ENCODE measurements at regions not wholly inside any gene's neighbourhood (a gene's known extent, or its start where the extent isn't known, plus 50 kb on each side); places are given as distances from the start of the nearest gene placed in this dataset.

DNA sequence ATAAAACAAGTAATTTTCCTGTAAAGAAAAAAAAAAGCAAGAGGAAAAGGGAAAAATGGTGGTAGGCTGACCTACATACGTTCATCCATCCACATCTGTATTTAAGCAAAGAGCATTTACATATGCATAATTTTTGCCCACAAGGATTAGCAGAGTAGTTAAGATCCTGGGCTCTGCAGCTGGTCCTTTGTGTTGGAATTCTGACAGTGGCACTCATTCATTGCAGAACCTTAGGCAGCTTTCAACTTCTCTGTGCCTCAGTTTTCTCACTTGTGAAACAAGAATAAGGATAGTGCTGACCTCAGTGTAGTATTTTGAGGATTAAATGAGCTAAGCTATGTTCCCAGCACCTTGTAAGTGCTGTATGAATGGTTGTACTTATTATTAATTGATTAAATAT lies 211.3 kb downstream of the ARL4C start:
- no peaks in the 10 kb centered on the region for H3K79me2 ChIP-seq (ENCODE audit: control insufficient read depth, insufficient read depth, low read length, unreplicated experiment)
- no peak overlapping the region for H3K27ac ChIP-seq (ENCODE audit: low read depth, low read length)
- no peak overlapping the region for H3K4me3 ChIP-seq (ENCODE audit: low read depth, low read length)
- no peaks in the 10 kb centered on the region for H3K36me3 ChIP-seq (ENCODE audit: insufficient read depth, low read length)
- H3K27me3 ChIP-seq (ENCODE audit: insufficient read depth, low read length) = peaks cover 10% of the 10 kb centered on the region; the same call in 1 of the 2 replicates
- no peaks in the 10 kb centered on the region for H3K4me1 ChIP-seq (ENCODE audit: control insufficient read depth, insufficient read depth, low read length, unreplicated experiment)
- no peak overlapping the region for H2AFZ ChIP-seq (ENCODE audit: low read length, unreplicated experiment)

DNA sequence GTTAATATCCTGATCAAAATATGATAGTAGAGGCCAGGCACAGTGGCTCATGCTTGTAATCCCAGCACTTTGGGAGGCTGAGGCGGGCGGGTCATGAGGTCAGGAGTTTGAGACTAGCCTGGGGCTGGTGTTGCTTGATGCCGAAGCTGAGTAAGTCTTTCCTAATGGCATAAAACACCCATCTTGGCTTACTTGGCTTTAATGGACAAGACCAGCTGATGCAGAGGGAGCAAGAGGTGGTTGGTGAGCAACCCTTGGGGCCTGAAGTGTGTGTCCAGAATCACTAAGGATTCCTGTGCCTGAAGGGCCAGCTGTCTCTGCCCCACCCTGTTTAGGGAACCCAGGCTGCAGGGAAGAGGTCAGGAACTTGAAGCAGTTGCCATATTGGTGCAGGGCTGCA lies 217.2 kb downstream of the ARL4C start:
- H3K4me1 ChIP-seq (ENCODE audit: control insufficient read depth, insufficient read depth, low read length, unreplicated experiment) = no peaks in the 10 kb centered on the region
- no peak overlapping the region for H3K27ac ChIP-seq (ENCODE audit: low read depth, low read length)
- no peak overlapping the region for H3K4me3 ChIP-seq (ENCODE audit: low read depth, low read length)
- no peaks in the 10 kb centered on the region for H3K36me3 ChIP-seq (ENCODE audit: insufficient read depth, low read length)
- no peak overlapping the region for H2AFZ ChIP-seq (ENCODE audit: low read length, unreplicated experiment)
- peaks cover 13% of the 10 kb centered on the region; the same call in 1 of the 2 replicates for H3K27me3 ChIP-seq (ENCODE audit: insufficient read depth, low read length)
- H3K79me2 ChIP-seq (ENCODE audit: control insufficient read depth, insufficient read depth, low read length, unreplicated experiment) = no peaks in the 10 kb centered on the region

DNA sequence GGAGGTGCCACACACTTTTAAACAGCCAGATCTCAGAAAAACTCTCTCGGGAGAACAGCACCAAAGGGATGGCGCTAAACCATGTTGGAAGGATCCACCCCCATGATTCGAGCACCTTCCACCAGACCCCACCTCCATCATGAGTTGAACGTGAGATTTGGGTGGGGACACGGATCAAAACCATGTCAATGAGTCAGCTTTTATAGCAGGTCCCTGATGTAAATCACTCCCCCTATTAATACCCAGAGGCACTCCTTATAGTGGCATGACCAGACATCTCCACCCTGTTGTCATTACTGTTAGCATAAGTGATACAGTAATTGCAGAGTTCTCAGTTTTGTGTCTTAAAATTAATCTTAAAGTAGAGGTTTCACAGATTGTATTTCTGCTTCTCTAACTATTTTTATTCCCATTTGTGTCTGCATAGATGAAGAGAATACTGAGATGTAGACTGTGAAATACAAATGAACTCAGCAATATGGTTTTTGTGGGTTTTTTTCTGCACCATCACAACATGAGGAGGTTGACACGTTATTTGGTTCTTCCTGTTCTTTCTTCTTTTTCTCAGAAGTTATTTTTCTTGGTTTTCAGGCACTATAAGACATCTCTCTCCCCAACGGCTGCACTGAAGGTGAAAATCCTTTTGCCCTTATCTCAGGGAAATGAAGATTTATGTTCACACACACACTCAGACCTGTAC lies 218.2 kb downstream of the ARL4C start:
- no peak overlapping the region for H3K4me3 ChIP-seq (ENCODE audit: low read depth, low read length)
- H2AFZ ChIP-seq (ENCODE audit: low read length, unreplicated experiment) = no peak overlapping the region
- H3K79me2 ChIP-seq (ENCODE audit: control insufficient read depth, insufficient read depth, low read length, unreplicated experiment) = no peaks in the 10 kb centered on the region
- no peaks in the 10 kb centered on the region for H3K36me3 ChIP-seq (ENCODE audit: insufficient read depth, low read length)
- H3K27ac ChIP-seq (ENCODE audit: low read depth, low read length) = no peak overlapping the region
- peaks cover 13% of the 10 kb centered on the region; the same call in 1 of the 2 replicates for H3K27me3 ChIP-seq (ENCODE audit: insufficient read depth, low read length)
- no peaks in the 10 kb centered on the region for H3K4me1 ChIP-seq (ENCODE audit: control insufficient read depth, insufficient read depth, low read length, unreplicated experiment)

DNA sequence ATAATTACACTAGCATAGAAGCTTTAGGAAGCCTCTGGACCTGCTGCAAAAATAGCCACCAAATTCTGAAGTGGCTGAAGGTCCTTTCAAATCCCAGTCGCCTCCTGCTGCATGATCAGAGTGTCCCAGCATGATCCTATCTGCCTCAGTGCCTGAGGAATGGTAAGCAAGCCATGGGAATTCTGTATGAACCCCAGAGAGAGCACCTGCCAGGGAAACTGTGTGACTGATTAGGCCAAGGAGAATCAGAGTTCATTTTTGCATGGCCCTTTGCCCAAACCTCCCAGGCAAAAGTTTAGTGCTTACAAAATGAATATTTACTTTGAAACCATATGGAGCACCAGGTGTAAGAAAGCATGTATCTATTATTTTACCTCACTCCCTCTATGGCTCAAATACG lies 221.4 kb downstream of the ARL4C start:
- H3K27me3 ChIP-seq (ENCODE audit: insufficient read depth, low read length) = peaks cover 3% of the 10 kb centered on the region; the same call in 1 of the 2 replicates
- no peak overlapping the region for H3K4me3 ChIP-seq (ENCODE audit: low read depth, low read length)
- no peak overlapping the region for H2AFZ ChIP-seq (ENCODE audit: low read length, unreplicated experiment)
- H3K27ac ChIP-seq (ENCODE audit: low read depth, low read length) = no peak overlapping the region
- no peaks in the 10 kb centered on the region for H3K4me1 ChIP-seq (ENCODE audit: control insufficient read depth, insufficient read depth, low read length, unreplicated experiment)
- H3K79me2 ChIP-seq (ENCODE audit: control insufficient read depth, insufficient read depth, low read length, unreplicated experiment) = no peaks in the 10 kb centered on the region
- no peaks in the 10 kb centered on the region for H3K36me3 ChIP-seq (ENCODE audit: insufficient read depth, low read length)

DNA sequence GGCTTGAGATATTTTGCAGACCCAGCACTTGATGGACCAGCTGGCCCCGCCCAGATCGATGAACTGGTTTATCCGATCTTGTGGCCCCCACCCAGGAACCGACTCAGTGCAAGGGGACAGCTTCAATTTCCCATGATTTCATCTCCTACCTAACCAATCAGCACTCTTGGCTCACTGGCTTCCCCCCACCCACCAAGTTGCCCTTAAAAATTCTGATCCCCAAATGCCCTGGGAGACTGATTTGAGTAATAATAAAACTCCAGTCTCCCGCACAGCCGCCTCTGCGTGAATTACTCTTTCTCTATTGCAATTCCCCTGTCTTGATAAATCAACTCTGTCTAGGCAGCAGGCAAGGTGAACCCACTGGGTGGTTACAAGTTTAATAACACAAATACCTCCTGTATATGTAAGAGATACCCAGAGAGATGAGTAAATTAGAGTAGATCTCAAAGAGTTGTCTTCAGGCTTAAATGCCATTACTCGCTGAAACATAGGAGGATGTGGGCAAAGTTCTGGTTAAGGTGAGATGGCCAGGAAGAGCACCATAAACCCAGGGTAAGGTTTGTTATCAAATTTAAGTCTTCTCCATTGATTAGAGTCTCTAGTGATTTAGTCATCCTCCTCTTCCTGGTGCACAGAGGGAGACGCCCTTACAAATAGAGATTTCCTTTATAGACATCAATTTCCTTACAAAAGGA lies 222.8 kb downstream of the ARL4C start:
- Histone ChIP-seq H3K27me3 (ENCODE audit: insufficient read depth, low read length) (no peaks in the 10 kb centered on the region), H3K36me3 (ENCODE audit: insufficient read depth, low read length) (no peaks in the 10 kb centered on the region), H3K79me2 (ENCODE audit: control insufficient read depth, insufficient read depth, low read length, unreplicated experiment) (no peaks in the 10 kb centered on the region), H3K4me1 (ENCODE audit: control insufficient read depth, insufficient read depth, low read length, unreplicated experiment) (peaks cover 7% of the 10 kb centered on the region), H3K27ac (ENCODE audit: low read depth, low read length) (no peak overlapping the region), H3K4me3 (ENCODE audit: low read depth, low read length) (no peak overlapping the region), H2AFZ (ENCODE audit: low read length, unreplicated experiment) (no peak overlapping the region)

DNA sequence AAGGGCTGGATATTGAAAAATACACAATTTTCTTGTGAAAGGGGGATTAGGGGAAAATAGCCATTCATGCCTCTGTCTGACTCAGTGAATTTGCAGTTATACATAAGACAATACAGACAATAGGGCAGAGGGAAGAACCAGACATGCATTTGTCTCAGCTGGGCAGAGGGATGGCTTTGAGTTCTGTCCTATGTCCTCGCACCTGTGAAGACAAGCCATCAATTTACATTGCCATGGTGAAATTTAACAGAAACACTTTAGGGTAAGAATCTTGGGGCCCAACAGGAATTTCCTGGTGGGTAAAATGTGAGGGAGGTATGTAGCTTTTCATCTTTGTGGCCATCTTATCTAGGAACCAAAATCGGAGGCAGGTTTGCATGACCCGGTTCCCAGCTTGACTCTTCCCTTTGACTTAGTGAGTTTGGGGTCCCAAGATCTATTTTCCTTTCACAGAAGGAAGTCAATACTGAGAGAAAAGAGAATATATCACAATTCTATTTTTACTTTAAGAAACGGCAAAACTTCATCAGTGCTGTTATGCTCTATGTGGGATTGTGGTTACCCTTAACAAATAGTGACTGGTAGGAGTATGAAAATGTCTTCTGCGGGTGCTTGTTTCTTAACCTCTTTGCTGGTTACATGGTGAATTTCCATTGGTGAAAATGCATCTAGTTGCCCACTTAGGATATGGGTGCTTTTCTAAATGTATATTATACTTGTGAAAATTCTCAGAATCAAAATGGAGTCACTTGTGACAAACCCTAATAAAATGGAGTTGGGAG lies 221.8 kb downstream of the SPP2 start:
- H3K4me1 ChIP-seq (ENCODE audit: control insufficient read depth, insufficient read depth, low read length, unreplicated experiment) = peaks cover 7% of the 10 kb centered on the region
- no peak overlapping the region for H2AFZ ChIP-seq (ENCODE audit: low read length, unreplicated experiment)
- H3K27me3 ChIP-seq (ENCODE audit: insufficient read depth, low read length) = no peaks in the 10 kb centered on the region
- no peak overlapping the region for H3K27ac ChIP-seq (ENCODE audit: low read depth, low read length)
- H3K4me3 ChIP-seq (ENCODE audit: low read depth, low read length) = no peak overlapping the region
- H3K79me2 ChIP-seq (ENCODE audit: control insufficient read depth, insufficient read depth, low read length, unreplicated experiment) = no peaks in the 10 kb centered on the region
- H3K36me3 ChIP-seq (ENCODE audit: insufficient read depth, low read length) = no peaks in the 10 kb centered on the region

DNA sequence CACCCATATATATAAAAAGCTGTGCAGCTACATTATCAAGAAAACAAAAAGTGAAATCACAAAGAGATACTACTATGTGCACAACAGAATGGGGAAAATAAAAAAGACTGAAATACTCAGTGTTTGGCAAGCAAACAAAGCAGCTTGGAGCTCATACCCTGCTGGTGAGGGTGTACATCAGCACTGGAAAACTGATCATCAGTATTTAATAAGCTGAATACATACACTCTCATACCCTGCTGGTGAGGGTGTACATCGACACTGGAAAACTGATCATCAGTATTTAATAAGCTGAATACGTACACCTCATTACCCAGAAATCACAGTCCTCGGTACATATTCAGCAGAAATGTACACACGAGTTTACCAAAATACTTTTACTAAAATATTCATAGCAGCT lies 220.8 kb downstream of the SPP2 start:
- Histone ChIP-seq H3K4me3 (ENCODE audit: low read depth, low read length) (no peak overlapping the region), H3K36me3 (ENCODE audit: insufficient read depth, low read length) (no peaks in the 10 kb centered on the region), H3K79me2 (ENCODE audit: control insufficient read depth, insufficient read depth, low read length, unreplicated experiment) (no peaks in the 10 kb centered on the region), H3K4me1 (ENCODE audit: control insufficient read depth, insufficient read depth, low read length, unreplicated experiment) (peaks cover 7% of the 10 kb centered on the region), H3K27me3 (ENCODE audit: insufficient read depth, low read length) (no peaks in the 10 kb centered on the region), H3K27ac (ENCODE audit: low read depth, low read length) (no peak overlapping the region), H2AFZ (ENCODE audit: low read length, unreplicated experiment) (no peak overlapping the region)

DNA sequence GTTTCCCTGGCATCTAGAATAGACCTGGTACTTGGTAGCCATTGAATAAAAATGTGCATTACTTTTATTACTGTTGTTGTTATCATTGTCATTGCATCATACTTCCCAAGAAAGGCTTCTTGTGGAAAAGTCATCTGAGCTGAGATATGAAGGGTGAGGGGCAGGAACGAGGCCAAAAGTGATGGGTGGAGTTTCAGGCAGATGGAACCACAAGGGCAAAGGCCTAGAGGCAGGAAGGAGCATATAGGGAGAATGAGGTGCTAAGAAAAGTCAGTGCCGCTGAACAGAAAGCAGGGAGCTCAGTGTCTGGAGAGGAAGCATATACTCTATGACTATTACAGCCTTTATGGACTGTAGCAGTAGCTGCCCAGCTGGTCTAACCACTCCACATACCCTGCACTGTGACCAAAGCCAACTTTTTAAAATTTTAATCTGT lies 219.3 kb downstream of the SPP2 start:
- no peaks in the 10 kb centered on the region for H3K27me3 ChIP-seq (ENCODE audit: insufficient read depth, low read length)
- no peak overlapping the region for H3K4me3 ChIP-seq (ENCODE audit: low read depth, low read length)
- H3K4me1 ChIP-seq (ENCODE audit: control insufficient read depth, insufficient read depth, low read length, unreplicated experiment) = peaks cover 7% of the 10 kb centered on the region
- no peaks in the 10 kb centered on the region for H3K36me3 ChIP-seq (ENCODE audit: insufficient read depth, low read length)
- H3K79me2 ChIP-seq (ENCODE audit: control insufficient read depth, insufficient read depth, low read length, unreplicated experiment) = no peaks in the 10 kb centered on the region
- H2AFZ ChIP-seq (ENCODE audit: low read length, unreplicated experiment) = no peak overlapping the region
- H3K27ac ChIP-seq (ENCODE audit: low read depth, low read length) = no peak overlapping the region

DNA sequence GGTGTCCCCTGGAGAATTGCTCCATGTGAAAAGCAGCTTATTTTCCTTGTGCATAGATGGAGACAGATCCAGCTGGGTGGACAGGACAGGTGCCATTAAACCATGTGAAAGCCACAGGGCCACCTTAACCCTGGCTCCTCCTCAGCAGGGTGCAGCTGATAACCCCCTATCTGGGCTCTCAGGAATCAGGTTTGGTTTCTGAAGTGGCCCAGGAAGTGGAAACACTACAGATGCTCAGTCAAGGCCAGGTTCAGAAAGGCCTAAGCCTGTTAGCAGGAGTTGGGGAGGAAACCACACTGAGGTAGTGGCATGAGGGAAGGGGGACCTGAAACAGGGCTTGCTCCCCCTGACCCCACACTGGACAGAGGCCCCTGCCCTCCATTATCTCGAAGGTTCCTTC lies 217.0 kb downstream of the SPP2 start:
- Histone ChIP-seq H3K4me1 (ENCODE audit: control insufficient read depth, insufficient read depth, low read length, unreplicated experiment) (peaks cover 7% of the 10 kb centered on the region), H2AFZ (ENCODE audit: low read length, unreplicated experiment) (no peak overlapping the region), H3K27ac (ENCODE audit: low read depth, low read length) (no peak overlapping the region)

DNA sequence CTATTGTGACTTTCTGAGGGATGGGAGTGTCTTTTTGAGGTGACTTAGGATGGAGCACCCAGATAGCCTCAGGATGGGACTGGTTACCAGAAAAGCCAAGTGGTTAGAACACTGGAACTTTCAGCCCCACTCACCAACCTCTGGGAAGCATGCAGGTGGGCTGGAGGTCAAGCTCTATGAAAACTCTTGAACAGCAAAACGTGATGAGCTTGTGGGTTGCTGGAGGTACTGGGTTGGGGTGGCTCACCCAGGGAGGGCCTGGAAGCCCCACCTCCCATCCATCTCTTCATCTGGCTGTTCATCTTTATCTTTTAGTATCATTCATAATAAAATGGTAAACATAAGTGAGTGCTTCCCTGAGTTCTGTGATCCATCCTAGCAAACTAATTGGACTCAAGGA lies 216.4 kb downstream of the SPP2 start:
- Histone ChIP-seq H3K79me2 (ENCODE audit: control insufficient read depth, insufficient read depth, low read length, unreplicated experiment) (no peaks in the 10 kb centered on the region), H3K4me1 (ENCODE audit: control insufficient read depth, insufficient read depth, low read length, unreplicated experiment) (peaks cover 7% of the 10 kb centered on the region), H3K36me3 (ENCODE audit: insufficient read depth, low read length) (no peaks in the 10 kb centered on the region), H2AFZ (ENCODE audit: low read length, unreplicated experiment) (no peak overlapping the region), H3K27me3 (ENCODE audit: insufficient read depth, low read length) (no peaks in the 10 kb centered on the region), H3K27ac (ENCODE audit: low read depth, low read length) (no peak overlapping the region), H3K4me3 (ENCODE audit: low read depth, low read length) (no peak overlapping the region)

More for the DNA sequence above, 217.0 kb downstream of the SPP2 start:
- H3K4me3 ChIP-seq (ENCODE audit: low read depth, low read length) = no peak overlapping the region
- no peaks in the 10 kb centered on the region for H3K79me2 ChIP-seq (ENCODE audit: control insufficient read depth, insufficient read depth, low read length, unreplicated experiment)
- H3K27me3 ChIP-seq (ENCODE audit: insufficient read depth, low read length) = no peaks in the 10 kb centered on the region
- no peaks in the 10 kb centered on the region for H3K36me3 ChIP-seq (ENCODE audit: insufficient read depth, low read length)

Measured in ACC112 (cell line).